Testis (tissue), 2 donors: ENCODE measurements at regions not wholly inside any gene's neighbourhood (a gene's known extent, or its start where the extent isn't known, plus 50 kb on each side); places are given as distances from the start of the nearest gene placed in this dataset.

Source experiments
- CTCF ChIP-seq, 3 experiments: fragments of 450-650 bp in 2 of 3; fragments of 200-600 bp in 1 of 3; sonication (generic) in 1 of 3; IDR thresholded peaks; one replicate each; pipeline ENCODE4 v1.5.1; 2016 to 2019; ENCODE audit warnings: antibody characterized with exemption in 3 of 3, mild to moderate bottlenecking in 2 of 3, moderate library complexity in 1 of 3
- POLR2A ChIP-seq: fragments of 450-650 bp; IDR thresholded peaks from one replicate; pipeline ENCODE4 v1.6.1; 2017; ENCODE audit warnings: antibody characterized with exemption, mild to moderate bottlenecking, moderate library complexity

- TF ChIP-seq CTCF (IDR thresholded peaks at IDR 0.05) (no peak), POLR2A (no peak)
Observed at GRCh38 chr3:75338342-75338741, 325.8 kb upstream of the FRG2C start.
